Lower leg skin (tissue), 4 donors: ENCODE measurements at regions not wholly inside any gene's neighbourhood (a gene's known extent, or its start where the extent isn't known, plus 50 kb on each side); places are given as distances from the start of the nearest gene placed in this dataset.
"Not testable (repeated sequence)": the region's sequence is repeated elsewhere in the genome, so short reads cannot be mapped to it uniquely, and the experiment has no call there.

Experiments
- DNase-seq, 2 donors: peaks; one replicate each; pipeline ENCODE4 v3.0.0-alpha.2; 2019; ENCODE audit warnings: low spot score in 2 of 2
- H3K4me3 ChIP-seq: fragments of 200-600 bp; sonication (generic); 2 replicates; pipeline ENCODE4 v1.5.1; 2017; ENCODE audit warnings: mild to moderate bottlenecking, low read depth; ENCODE audit not compliant: poor library complexity, severe bottlenecking
- POLR2A ChIP-seq, 2 donors: fragments of 450-650 bp; IDR thresholded peaks; one replicate each; pipeline ENCODE4 v1.6.1; 2016 to 2017; ENCODE audit warnings: antibody characterized with exemption in 2 of 2, mild to moderate bottlenecking in 1 of 2, moderate library complexity in 1 of 2
- WGBS, 2 donors: methylation state at CpG; one replicate each; pipeline ENCODE4 v1.1.5; 2018; 5-methylcytosine and 5-hydroxymethylcytosine counted together
- intact Hi-C: fragments of 100-400 bp; cut with DNase I; formaldehyde crosslinking; loops from one replicate; pipeline ENCODE4 v1.15.0; 2023; ENCODE audit warnings: low total_unique reads
- TF ChIP-seq, protein P1 (sequence below), 3 donors: fragments of 450-650 bp; IDR thresholded peaks; one replicate each; pipeline ENCODE4 v1.5.1; 2016; ENCODE audit warnings: antibody characterized with exemption in 3 of 3, mild to moderate bottlenecking in 3 of 3, moderate library complexity in 2 of 3

DNA sequence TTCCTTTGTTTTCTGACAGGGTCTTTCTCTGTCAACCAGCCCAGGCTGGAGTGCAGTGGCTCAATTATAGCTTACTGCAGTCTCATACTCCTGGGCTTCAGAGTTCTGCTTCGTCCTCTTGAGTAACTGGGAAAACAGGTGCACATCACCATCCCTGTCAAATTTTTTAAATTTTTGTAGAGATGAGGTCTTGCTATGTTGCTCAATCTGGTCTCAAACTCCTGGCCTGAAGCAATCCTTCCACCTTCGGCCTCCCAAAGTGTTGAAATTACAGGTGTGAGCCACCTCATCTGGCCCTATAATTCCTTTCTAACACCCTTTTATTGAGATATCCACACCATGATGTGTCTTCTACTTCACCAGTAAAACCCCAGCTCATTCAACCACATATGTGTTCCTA, 341.6 kb upstream of the PCSK5 start:
- 84 to 89% methylated on average over 2 of the region's 2 CpGs for WGBS, 2 donors
- intact Hi-C loops = no loop called here
- TF ChIP-seq, protein P1, sequence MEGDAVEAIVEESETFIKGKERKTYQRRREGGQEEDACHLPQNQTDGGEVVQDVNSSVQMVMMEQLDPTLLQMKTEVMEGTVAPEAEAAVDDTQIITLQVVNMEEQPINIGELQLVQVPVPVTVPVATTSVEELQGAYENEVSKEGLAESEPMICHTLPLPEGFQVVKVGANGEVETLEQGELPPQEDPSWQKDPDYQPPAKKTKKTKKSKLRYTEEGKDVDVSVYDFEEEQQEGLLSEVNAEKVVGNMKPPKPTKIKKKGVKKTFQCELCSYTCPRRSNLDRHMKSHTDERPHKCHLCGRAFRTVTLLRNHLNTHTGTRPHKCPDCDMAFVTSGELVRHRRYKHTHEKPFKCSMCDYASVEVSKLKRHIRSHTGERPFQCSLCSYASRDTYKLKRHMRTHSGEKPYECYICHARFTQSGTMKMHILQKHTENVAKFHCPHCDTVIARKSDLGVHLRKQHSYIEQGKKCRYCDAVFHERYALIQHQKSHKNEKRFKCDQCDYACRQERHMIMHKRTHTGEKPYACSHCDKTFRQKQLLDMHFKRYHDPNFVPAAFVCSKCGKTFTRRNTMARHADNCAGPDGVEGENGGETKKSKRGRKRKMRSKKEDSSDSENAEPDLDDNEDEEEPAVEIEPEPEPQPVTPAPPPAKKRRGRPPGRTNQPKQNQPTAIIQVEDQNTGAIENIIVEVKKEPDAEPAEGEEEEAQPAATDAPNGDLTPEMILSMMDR (IDR thresholded peaks at IDR 0.05) = no peak
- no peak for TF ChIP-seq POLR2A (IDR thresholded peaks at IDR 0.05)
- H3K4me3 ChIP-seq = no peak overlapping the region
- DNase-seq = no peak

GRCh38 chr9:75551861-75552260, 338.6 kb upstream of the PCSK5 start:
- TF ChIP-seq, protein P1 (IDR thresholded peaks at IDR 0.05) = no peak
- no peak for TF ChIP-seq POLR2A (IDR thresholded peaks at IDR 0.05)
- intact Hi-C loops = no loop called here
- WGBS, 2 donors = 88 to 89% methylated on average over 1 of the region's 1 CpG
- no peak for DNase-seq
- no peak overlapping the region for H3K4me3 ChIP-seq

DNA sequence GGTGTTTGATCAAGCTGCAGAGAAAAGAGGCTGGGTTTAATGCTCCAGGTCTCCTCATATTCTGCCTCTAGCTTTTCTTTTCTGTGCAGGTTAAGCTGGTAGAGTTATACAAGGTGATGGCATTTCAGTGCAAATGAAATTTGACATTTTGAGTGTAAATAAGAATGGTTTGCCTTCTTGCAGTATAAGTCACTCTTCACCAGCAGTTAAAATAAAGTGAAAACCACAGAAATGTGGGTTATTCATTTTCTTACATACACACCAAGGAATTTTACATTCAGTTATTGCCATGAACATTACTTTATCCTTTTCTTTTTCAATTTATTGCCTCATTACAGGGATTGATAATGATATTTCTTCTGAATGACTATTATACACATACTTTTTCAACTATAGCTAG, 337.5 kb upstream of the PCSK5 start:
- intact Hi-C loops = no loop called here
- no peak for DNase-seq
- no peak overlapping the region for H3K4me3 ChIP-seq
- TF ChIP-seq POLR2A (IDR thresholded peaks at IDR 0.05) = no peak
- TF ChIP-seq, protein P1 (IDR thresholded peaks at IDR 0.05) = no peak

GRCh38 chr9:75566813-75567212, 323.7 kb upstream of the PCSK5 start:
- H3K4me3 ChIP-seq, DNase-seq, intact Hi-C loops: not testable (repeated sequence)
- 46 to 52% methylated on average over 2 of the region's 2 CpGs for WGBS, 2 donors

DNA sequence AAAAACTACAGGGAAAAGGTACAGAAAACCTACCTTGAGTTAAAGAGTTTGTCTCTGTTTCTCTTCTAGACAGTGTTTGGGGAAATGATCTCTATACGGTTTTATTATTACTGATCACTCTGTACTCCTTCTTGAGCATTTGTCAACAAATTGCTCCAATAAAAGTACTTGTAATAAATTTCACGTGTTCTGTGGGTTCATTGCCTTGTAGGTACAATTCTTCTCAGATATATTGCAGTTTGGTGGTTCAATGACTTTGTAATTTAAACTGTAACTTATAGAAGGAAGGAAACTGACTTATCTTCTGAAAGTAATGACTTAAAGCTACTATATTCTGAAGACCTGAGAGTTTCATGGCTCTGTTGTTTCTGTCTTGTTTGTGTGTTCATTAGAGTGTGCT, 319.9 kb upstream of the PCSK5 start:
- H3K4me3 ChIP-seq = no peak overlapping the region
- 41 to 44% methylated on average over 2 of the region's 2 CpGs for WGBS, 2 donors
- intact Hi-C loops = no loop called here
- TF ChIP-seq POLR2A (IDR thresholded peaks at IDR 0.05) = no peak
- TF ChIP-seq, protein P1 (IDR thresholded peaks at IDR 0.05) = no peak
- no peak for DNase-seq

DNA sequence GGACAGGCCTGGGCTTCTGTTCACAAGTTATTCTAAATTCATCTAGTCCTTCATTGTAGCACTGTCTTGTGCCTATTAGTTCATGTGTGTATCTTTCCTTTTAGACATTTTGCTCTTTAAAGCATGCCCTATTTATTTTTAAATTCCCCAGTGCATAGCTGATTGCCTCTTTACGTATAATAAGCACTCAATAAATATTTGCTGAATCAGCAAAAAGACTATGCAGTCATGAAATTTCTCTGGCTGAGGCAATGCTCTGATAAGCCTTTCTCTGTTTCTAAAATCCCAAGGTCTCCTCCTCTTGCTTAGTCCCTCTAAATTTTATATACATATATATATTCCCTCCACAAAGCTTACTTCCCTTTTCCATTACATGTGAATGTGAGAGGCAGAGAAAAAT, 315.9 kb upstream of the PCSK5 start:
- intact Hi-C loops = no loop called here
- H3K4me3 ChIP-seq = no peak overlapping the region
- DNase-seq = no peak
- no peak for TF ChIP-seq POLR2A (IDR thresholded peaks at IDR 0.05)
- TF ChIP-seq, protein P1 (IDR thresholded peaks at IDR 0.05) = no peak
- 76 to 80% methylated on average over 1 of the region's 1 CpG for WGBS, 2 donors
